ENCODE measurements at regions not wholly inside any gene's neighbourhood (a gene's known extent, or its start where the extent isn't known, plus 50 kb on each side); places are given as distances from the start of the nearest gene placed in this dataset.

DNA sequence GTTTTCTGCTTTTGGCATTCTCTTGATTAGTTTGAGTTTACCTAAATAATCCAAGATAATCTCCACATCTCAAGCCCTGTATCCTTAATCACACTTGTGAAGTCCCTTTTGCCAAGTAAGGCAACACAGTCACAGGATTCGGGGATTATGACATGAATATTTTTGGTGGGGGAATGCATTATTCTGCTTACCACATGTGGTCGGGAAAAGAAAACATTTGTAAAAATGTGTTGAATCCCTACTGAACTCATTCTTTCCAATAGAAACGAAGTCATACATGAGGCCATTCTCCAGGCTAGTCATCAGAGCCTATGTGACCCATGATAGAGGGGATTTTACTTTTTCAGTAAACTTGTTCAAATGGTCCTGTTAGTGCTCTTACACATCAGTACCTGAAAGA lies 58.5 kb upstream of the PRICKLE1 start:
- TF ChIP-seq POLR2AphosphoS5 (IDR thresholded peaks at IDR 0.05; ENCODE audit: low read depth) (no peak), GABPA (IDR thresholded peaks at IDR 0.05; ENCODE audit: low read depth) (no peak)
- TF ChIP-seq, protein P1, sequence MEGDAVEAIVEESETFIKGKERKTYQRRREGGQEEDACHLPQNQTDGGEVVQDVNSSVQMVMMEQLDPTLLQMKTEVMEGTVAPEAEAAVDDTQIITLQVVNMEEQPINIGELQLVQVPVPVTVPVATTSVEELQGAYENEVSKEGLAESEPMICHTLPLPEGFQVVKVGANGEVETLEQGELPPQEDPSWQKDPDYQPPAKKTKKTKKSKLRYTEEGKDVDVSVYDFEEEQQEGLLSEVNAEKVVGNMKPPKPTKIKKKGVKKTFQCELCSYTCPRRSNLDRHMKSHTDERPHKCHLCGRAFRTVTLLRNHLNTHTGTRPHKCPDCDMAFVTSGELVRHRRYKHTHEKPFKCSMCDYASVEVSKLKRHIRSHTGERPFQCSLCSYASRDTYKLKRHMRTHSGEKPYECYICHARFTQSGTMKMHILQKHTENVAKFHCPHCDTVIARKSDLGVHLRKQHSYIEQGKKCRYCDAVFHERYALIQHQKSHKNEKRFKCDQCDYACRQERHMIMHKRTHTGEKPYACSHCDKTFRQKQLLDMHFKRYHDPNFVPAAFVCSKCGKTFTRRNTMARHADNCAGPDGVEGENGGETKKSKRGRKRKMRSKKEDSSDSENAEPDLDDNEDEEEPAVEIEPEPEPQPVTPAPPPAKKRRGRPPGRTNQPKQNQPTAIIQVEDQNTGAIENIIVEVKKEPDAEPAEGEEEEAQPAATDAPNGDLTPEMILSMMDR (IDR thresholded peaks at IDR 0.05; ENCODE audit: insufficient read depth, low read length), result no peak
- TF ChIP-seq, protein P2, sequence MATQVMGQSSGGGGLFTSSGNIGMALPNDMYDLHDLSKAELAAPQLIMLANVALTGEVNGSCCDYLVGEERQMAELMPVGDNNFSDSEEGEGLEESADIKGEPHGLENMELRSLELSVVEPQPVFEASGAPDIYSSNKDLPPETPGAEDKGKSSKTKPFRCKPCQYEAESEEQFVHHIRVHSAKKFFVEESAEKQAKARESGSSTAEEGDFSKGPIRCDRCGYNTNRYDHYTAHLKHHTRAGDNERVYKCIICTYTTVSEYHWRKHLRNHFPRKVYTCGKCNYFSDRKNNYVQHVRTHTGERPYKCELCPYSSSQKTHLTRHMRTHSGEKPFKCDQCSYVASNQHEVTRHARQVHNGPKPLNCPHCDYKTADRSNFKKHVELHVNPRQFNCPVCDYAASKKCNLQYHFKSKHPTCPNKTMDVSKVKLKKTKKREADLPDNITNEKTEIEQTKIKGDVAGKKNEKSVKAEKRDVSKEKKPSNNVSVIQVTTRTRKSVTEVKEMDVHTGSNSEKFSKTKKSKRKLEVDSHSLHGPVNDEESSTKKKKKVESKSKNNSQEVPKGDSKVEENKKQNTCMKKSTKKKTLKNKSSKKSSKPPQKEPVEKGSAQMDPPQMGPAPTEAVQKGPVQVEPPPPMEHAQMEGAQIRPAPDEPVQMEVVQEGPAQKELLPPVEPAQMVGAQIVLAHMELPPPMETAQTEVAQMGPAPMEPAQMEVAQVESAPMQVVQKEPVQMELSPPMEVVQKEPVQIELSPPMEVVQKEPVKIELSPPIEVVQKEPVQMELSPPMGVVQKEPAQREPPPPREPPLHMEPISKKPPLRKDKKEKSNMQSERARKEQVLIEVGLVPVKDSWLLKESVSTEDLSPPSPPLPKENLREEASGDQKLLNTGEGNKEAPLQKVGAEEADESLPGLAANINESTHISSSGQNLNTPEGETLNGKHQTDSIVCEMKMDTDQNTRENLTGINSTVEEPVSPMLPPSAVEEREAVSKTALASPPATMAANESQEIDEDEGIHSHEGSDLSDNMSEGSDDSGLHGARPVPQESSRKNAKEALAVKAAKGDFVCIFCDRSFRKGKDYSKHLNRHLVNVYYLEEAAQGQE (IDR thresholded peaks at IDR 0.05; ENCODE audit: insufficient replicate concordance, low read depth), result no peak

All from HL-60 (cell line).